Stimulated activated memory B cell treated with anti-CD40 and anti-IgM and Interleukin-4, amounts not matched to agents 10 μg/mL and 1 μg/mL and 100 μg/mL, for 72 hours (primary cell): ENCODE measurements at regions not wholly inside any gene's neighbourhood (a gene's known extent, or its start where the extent isn't known, plus 50 kb on each side); places are given as distances from the start of the nearest gene placed in this dataset.

ENCODE experiments used
- ATAC-seq: fragments of 150-1000 bp; cut with Tn5 transposase; 2 replicates; pipeline ENCODE4 v1.10.0; 2021
- H3K27ac Mint-ChIP-seq: one replicate; pipeline ENCODE4 v1.8.0; 2022; ENCODE audit warnings: mild to moderate bottlenecking, mixed read lengths
- H3K27me3 Mint-ChIP-seq: one replicate; pipeline ENCODE4 v1.8.0; 2022; ENCODE audit warnings: mixed read lengths
- H3K36me3 Mint-ChIP-seq: one replicate; pipeline ENCODE4 v1.8.0; 2022; ENCODE audit warnings: mixed read lengths
- H3K4me1 Mint-ChIP-seq: one replicate; pipeline ENCODE4 v1.8.0; 2022; ENCODE audit warnings: mixed read lengths
- H3K4me3 Mint-ChIP-seq: one replicate; pipeline ENCODE4 v1.8.0; 2022; ENCODE audit warnings: mild to moderate bottlenecking, moderate library complexity, mixed read lengths
- H3K9me3 Mint-ChIP-seq: one replicate; pipeline ENCODE4 v1.8.0; 2022; ENCODE audit warnings: mixed read lengths

- no peak overlapping the region for H3K27ac Mint-ChIP-seq
- H3K4me1 Mint-ChIP-seq: no peaks in the 10 kb centered on the region
- H3K4me3 Mint-ChIP-seq: no peak overlapping the region
- no peaks in the 10 kb centered on the region for H3K36me3 Mint-ChIP-seq
- ATAC-seq: no peak
- H3K27me3 Mint-ChIP-seq: no peaks in the 10 kb centered on the region
- no peaks in the 10 kb centered on the region for H3K9me3 Mint-ChIP-seq
Measured at GRCh38 chr5:96248131-96248530, 184.9 kb downstream of the PCSK1 start.

- Mint-ChIP-seq H3K4me3 (no peak overlapping the region), H3K27ac (no peak overlapping the region), H3K27me3 (no peaks in the 10 kb centered on the region), H3K4me1 (no peaks in the 10 kb centered on the region), H3K36me3 (no peaks in the 10 kb centered on the region), H3K9me3 (no peaks in the 10 kb centered on the region)
- ATAC-seq: no peak
Measured at GRCh38 chr5:96247708-96248107, 185.3 kb downstream of the PCSK1 start.

GRCh38 chr5:96247097-96247701, 185.8 kb downstream of the PCSK1 start:
- H3K36me3 Mint-ChIP-seq: no peaks in the 10 kb centered on the region

GRCh38 chr5:96245140-96246091, 187.6 kb downstream of the PCSK1 start:
- no peak for ATAC-seq
- H3K9me3 Mint-ChIP-seq: no peaks in the 10 kb centered on the region
- no peak overlapping the region for H3K27ac Mint-ChIP-seq
- H3K27me3 Mint-ChIP-seq: no peaks in the 10 kb centered on the region
- H3K36me3 Mint-ChIP-seq: no peaks in the 10 kb centered on the region
- H3K4me1 Mint-ChIP-seq: no peaks in the 10 kb centered on the region
- H3K4me3 Mint-ChIP-seq: no peak overlapping the region

More at GRCh38 chr5:96247097-96247701, 185.8 kb downstream of the PCSK1 start:
- no peaks in the 10 kb centered on the region for H3K9me3 Mint-ChIP-seq
- no peak for ATAC-seq
- H3K27me3 Mint-ChIP-seq: no peaks in the 10 kb centered on the region
- H3K4me3 Mint-ChIP-seq: no peak overlapping the region
- H3K27ac Mint-ChIP-seq: no peak overlapping the region
- no peaks in the 10 kb centered on the region for H3K4me1 Mint-ChIP-seq

GRCh38 chr5:96244696-96245095, 188.4 kb downstream of the PCSK1 start:
- Mint-ChIP-seq H3K4me1 (no peaks in the 10 kb centered on the region), H3K9me3 (no peaks in the 10 kb centered on the region), H3K27ac (no peak overlapping the region), H3K27me3 (no peaks in the 10 kb centered on the region), H3K4me3 (no peak overlapping the region), H3K36me3 (no peaks in the 10 kb centered on the region)
- ATAC-seq: no peak

- ATAC-seq: no peak
- Mint-ChIP-seq H3K36me3 (no peaks in the 10 kb centered on the region), H3K4me1 (no peaks in the 10 kb centered on the region), H3K9me3 (no peaks in the 10 kb centered on the region), H3K27me3 (no peaks in the 10 kb centered on the region), H3K27ac (no peak overlapping the region), H3K4me3 (no peak overlapping the region)
Measured at GRCh38 chr5:96243862-96244261, 189.2 kb downstream of the PCSK1 start.

GRCh38 chr5:96243203-96243602, 189.8 kb downstream of the PCSK1 start:
- Mint-ChIP-seq H3K9me3 (no peaks in the 10 kb centered on the region), H3K4me1 (no peaks in the 10 kb centered on the region), H3K36me3 (no peaks in the 10 kb centered on the region), H3K4me3 (no peak overlapping the region), H3K27ac (no peak overlapping the region), H3K27me3 (no peaks in the 10 kb centered on the region)
- ATAC-seq: no peak

GRCh38 chr5:96242571-96242970, 190.5 kb downstream of the PCSK1 start:
- no peak overlapping the region for H3K4me3 Mint-ChIP-seq
- no peaks in the 10 kb centered on the region for H3K4me1 Mint-ChIP-seq
- H3K27me3 Mint-ChIP-seq: no peaks in the 10 kb centered on the region
- no peak for ATAC-seq
- no peak overlapping the region for H3K27ac Mint-ChIP-seq
- no peaks in the 10 kb centered on the region for H3K9me3 Mint-ChIP-seq
- no peaks in the 10 kb centered on the region for H3K36me3 Mint-ChIP-seq

- no peaks in the 10 kb centered on the region for H3K36me3 Mint-ChIP-seq
- ATAC-seq: no peak
- H3K27me3 Mint-ChIP-seq: no peaks in the 10 kb centered on the region
- no peak overlapping the region for H3K27ac Mint-ChIP-seq
- no peaks in the 10 kb centered on the region for H3K4me1 Mint-ChIP-seq
- H3K9me3 Mint-ChIP-seq: no peaks in the 10 kb centered on the region
- no peak overlapping the region for H3K4me3 Mint-ChIP-seq
Measured at GRCh38 chr5:96236831-96237230, 196.2 kb downstream of the PCSK1 start.

GRCh38 chr5:96236051-96236450, 197.0 kb downstream of the PCSK1 start:
- Mint-ChIP-seq H3K9me3 (no peaks in the 10 kb centered on the region), H3K4me1 (no peaks in the 10 kb centered on the region), H3K27ac (no peak overlapping the region), H3K4me3 (no peak overlapping the region), H3K27me3 (no peaks in the 10 kb centered on the region), H3K36me3 (no peaks in the 10 kb centered on the region)
- no peak for ATAC-seq

- Mint-ChIP-seq H3K27ac (no peak overlapping the region), H3K4me1 (no peaks in the 10 kb centered on the region), H3K9me3 (no peaks in the 10 kb centered on the region), H3K36me3 (no peaks in the 10 kb centered on the region), H3K4me3 (no peak overlapping the region), H3K27me3 (no peaks in the 10 kb centered on the region)
- ATAC-seq: no peak
Measured at GRCh38 chr5:96235008-96235910, 197.8 kb downstream of the PCSK1 start.

GRCh38 chr5:96232602-96233001, 200.4 kb downstream of the PCSK1 start:
- Mint-ChIP-seq H3K9me3 (no peaks in the 10 kb centered on the region), H3K4me1 (no peaks in the 10 kb centered on the region), H3K4me3 (no peak overlapping the region), H3K27me3 (peaks cover under 1% of the 10 kb centered on the region), H3K27ac (no peak overlapping the region), H3K36me3 (no peaks in the 10 kb centered on the region)
- ATAC-seq: no peak

- H3K4me3 Mint-ChIP-seq: no peak overlapping the region
Measured at GRCh38 chr5:96229188-96229587, 203.9 kb downstream of the PCSK1 start.

GRCh38 chr5:96228408-96228807, 204.6 kb downstream of the PCSK1 start:
- H3K4me1 Mint-ChIP-seq: no peaks in the 10 kb centered on the region
- no peaks in the 10 kb centered on the region for H3K9me3 Mint-ChIP-seq
- ATAC-seq: no peak
- no peaks in the 10 kb centered on the region for H3K36me3 Mint-ChIP-seq
- peaks cover 7% of the 10 kb centered on the region for H3K27me3 Mint-ChIP-seq
- no peak overlapping the region for H3K4me3 Mint-ChIP-seq
- no peak overlapping the region for H3K27ac Mint-ChIP-seq

More at GRCh38 chr5:96229188-96229587, 203.9 kb downstream of the PCSK1 start:
- Mint-ChIP-seq H3K9me3 (no peaks in the 10 kb centered on the region), H3K36me3 (no peaks in the 10 kb centered on the region), H3K4me1 (no peaks in the 10 kb centered on the region), H3K27me3 (peaks cover 7% of the 10 kb centered on the region), H3K27ac (no peak overlapping the region)
- ATAC-seq: no peak

- Mint-ChIP-seq H3K27me3 (peaks cover 7% of the 10 kb centered on the region), H3K9me3 (no peaks in the 10 kb centered on the region), H3K36me3 (no peaks in the 10 kb centered on the region), H3K27ac (no peak overlapping the region), H3K4me3 (no peak overlapping the region), H3K4me1 (no peaks in the 10 kb centered on the region)
- no peak for ATAC-seq
Measured at GRCh38 chr5:96227957-96228356, 205.1 kb downstream of the PCSK1 start.
